Activated T-cell treated with anti-CD3 and anti-CD28 coated beads, Interleukin-2, amount 50 U/mL, for 4 hours (primary cell): ENCODE measurements at regions not wholly inside any gene's neighbourhood (a gene's known extent, or its start where the extent isn't known, plus 50 kb on each side); places are given as distances from the start of the nearest gene placed in this dataset.

Source experiments
- ATAC-seq, 2 donors: fragments of 200-7000 bp; cut with Tn5 transposase; one replicate each; pipeline ENCODE4 v1.10.0; 2021
- DNase-seq: peaks from one replicate; pipeline ENCODE4 v3.0.0-alpha.2; 2020
- H3K27me3 Mint-ChIP-seq: one replicate; pipeline ENCODE4 v1.8.0; 2021; ENCODE audit warnings: low read depth, mixed read lengths
- H3K36me3 Mint-ChIP-seq: one replicate; pipeline ENCODE4 v1.8.0; 2022; ENCODE audit warnings: mixed read lengths; ENCODE audit not compliant: insufficient read depth
- H3K4me1 Mint-ChIP-seq: one replicate; pipeline ENCODE4 v1.8.0; 2021; ENCODE audit warnings: low read depth, mixed read lengths
- H3K4me3 Mint-ChIP-seq: one replicate; pipeline ENCODE4 v1.8.0; 2021; ENCODE audit warnings: mild to moderate bottlenecking, moderate library complexity, mixed read lengths
- H3K9me3 Mint-ChIP-seq: one replicate; pipeline ENCODE4 v1.8.0; 2021; ENCODE audit warnings: mixed read lengths

GRCh38 chr15:31254431-31255175 is 72.0 kb upstream of the KLF13 start:
- no peak for DNase-seq
- H3K4me1 Mint-ChIP-seq, result peaks cover 32% of the 10 kb centered on the region
- no peak for ATAC-seq
- H3K36me3 Mint-ChIP-seq, result no peaks in the 10 kb centered on the region
- H3K27me3 Mint-ChIP-seq, result no peaks in the 10 kb centered on the region
- no peaks in the 10 kb centered on the region for H3K9me3 Mint-ChIP-seq
- no peak overlapping the region for H3K4me3 Mint-ChIP-seq

GRCh38 chr15:31255176-31255510 is 71.5 kb upstream of the KLF13 start:
- DNase-seq (no peak), ATAC-seq (no peak)
- no peaks in the 10 kb centered on the region for H3K27me3 Mint-ChIP-seq
- no peaks in the 10 kb centered on the region for H3K36me3 Mint-ChIP-seq
- H3K4me1 Mint-ChIP-seq, result peaks cover 33% of the 10 kb centered on the region
- no peaks in the 10 kb centered on the region for H3K9me3 Mint-ChIP-seq
- no peak overlapping the region for H3K4me3 Mint-ChIP-seq

- DNase-seq (no peak), ATAC-seq (no peak)
- H3K36me3 Mint-ChIP-seq, result no peaks in the 10 kb centered on the region
- no peaks in the 10 kb centered on the region for H3K9me3 Mint-ChIP-seq
- H3K4me1 Mint-ChIP-seq, result peaks cover 35% of the 10 kb centered on the region
- no peaks in the 10 kb centered on the region for H3K27me3 Mint-ChIP-seq
- no peak overlapping the region for H3K4me3 Mint-ChIP-seq
Measured at GRCh38 chr15:31255732-31256377, 70.8 kb upstream of the KLF13 start.

- Mint-ChIP-seq H3K36me3 (no peaks in the 10 kb centered on the region), H3K4me1 (peaks cover 39% of the 10 kb centered on the region), H3K9me3 (no peaks in the 10 kb centered on the region), H3K4me3 (no peak overlapping the region), H3K27me3 (no peaks in the 10 kb centered on the region)
- ATAC-seq, result peak; percentile 21 to 30
- DNase-seq, result no peak
Measured at GRCh38 chr15:31256378-31257265, 70.0 kb upstream of the KLF13 start.

DNA sequence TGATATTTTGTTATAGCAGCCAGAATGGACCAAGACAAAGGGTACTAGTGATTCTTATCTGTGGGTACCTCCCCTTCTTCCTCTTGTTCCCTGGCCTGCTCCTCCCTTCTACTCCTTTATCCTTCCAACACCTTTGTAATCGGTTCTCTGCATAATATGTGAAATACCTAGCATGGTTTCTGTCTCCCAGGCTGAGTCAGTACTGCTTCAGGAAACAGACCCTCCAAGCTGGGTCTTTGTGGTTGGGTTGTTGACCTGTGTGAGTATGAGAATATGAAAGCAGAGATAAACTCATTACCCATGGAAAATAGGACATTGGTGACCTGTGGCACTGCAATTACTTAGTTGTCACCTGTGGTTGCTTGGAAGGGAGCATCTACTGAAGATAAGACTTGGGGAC is 69.3 kb upstream of the KLF13 start:
- Mint-ChIP-seq H3K4me1 (peaks cover 46% of the 10 kb centered on the region), H3K36me3 (no peaks in the 10 kb centered on the region), H3K4me3 (no peak overlapping the region), H3K9me3 (no peaks in the 10 kb centered on the region), H3K27me3 (no peaks in the 10 kb centered on the region)
- no peak for ATAC-seq
- no peak for DNase-seq

DNA sequence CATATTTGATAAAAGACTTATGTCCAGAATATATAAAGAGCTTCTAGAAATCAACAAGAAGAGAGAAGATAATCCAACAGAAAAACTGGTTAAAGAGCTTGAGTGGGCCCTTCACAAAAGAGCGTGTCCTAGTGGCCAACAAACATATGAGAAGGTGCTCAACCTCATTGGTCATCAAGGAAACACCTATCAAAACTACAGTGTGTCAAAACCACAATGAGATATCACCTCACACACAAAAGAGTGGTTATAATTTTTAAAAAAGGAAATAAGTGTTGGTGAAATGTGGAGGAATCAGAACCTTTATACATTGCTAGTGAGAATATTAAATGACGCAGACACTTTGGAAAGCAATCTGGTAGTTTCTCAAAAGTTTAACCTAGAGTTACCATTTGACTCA is 68.4 kb upstream of the KLF13 start:
- no peak for ATAC-seq
- peaks cover 56% of the 10 kb centered on the region for H3K4me1 Mint-ChIP-seq
- DNase-seq, result no peak
- H3K36me3 Mint-ChIP-seq, result no peaks in the 10 kb centered on the region
- H3K4me3 Mint-ChIP-seq, result no peak overlapping the region
- no peaks in the 10 kb centered on the region for H3K27me3 Mint-ChIP-seq
- no peaks in the 10 kb centered on the region for H3K9me3 Mint-ChIP-seq

DNA sequence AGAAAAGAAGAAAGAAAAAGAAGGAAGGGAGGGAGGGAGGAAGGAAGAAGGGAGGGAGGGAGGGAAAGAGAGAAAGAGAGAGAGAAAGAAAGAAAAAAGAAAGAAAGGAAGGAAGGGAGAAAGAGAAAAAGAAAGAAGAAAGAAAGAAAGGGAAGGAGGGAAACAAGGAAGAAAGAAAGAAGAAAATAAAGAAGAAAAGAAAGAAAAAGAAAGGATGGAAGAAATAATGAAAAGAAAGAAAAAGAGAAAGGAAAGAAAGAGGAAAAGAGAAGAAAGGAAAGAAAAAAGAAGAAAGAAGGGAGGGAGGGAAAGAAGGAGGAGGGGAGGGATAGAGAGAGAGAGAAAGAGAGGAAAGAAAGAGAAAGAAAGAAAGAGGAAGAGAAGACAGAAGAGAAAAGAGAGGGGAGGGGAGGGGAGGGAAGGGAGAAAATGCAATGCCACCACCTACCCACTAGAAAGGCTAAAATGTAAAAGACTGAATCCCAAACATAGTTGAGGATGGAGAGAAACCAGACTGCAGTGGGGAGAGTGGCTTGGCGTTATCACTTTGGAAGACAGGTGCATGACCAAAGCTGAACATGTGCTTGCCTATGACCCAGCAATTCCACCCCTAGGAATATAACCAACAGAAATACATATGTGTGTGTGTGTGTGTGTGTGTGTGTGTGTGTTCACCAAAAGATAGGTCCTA is 66.9 kb upstream of the KLF13 start:
- DNase-seq, result no peak
- Mint-ChIP-seq H3K9me3 (no peaks in the 10 kb centered on the region), H3K27me3 (no peaks in the 10 kb centered on the region), H3K4me1 (peaks cover 68% of the 10 kb centered on the region), H3K4me3 (no peak overlapping the region), H3K36me3 (no peaks in the 10 kb centered on the region)
- no peak for ATAC-seq

DNA sequence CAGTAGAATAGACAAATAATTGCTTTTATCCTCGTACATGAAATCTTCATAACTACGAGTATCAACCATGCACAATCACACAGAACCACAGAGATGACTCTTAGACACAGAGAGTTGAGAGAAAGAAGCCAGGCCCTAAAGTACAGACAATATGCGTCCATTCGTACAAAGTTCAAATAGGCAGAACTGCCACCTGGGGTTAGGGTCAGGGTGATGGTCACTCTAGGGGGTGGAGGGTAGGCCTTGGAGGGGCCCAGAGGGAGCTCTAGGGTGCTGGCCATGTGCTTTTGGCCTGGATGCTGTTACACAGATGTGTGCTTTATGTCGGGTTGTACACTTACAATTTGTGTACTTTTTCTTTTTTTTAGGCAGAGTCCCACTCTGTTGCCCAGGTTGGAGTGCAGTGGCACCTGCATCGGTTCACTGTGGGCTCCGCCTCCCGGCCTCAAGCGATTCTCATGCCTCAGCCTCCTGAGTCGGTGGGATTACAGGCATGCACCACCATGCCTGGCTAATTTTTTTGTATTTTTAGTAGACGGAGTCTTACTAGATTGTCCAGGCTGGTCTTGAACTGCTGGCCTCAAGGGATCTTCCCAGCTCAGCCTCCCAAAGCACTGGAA is 65.9 kb upstream of the KLF13 start:
- DNase-seq (no peak), ATAC-seq (no peak)
- no peaks in the 10 kb centered on the region for H3K36me3 Mint-ChIP-seq
- H3K9me3 Mint-ChIP-seq, result no peaks in the 10 kb centered on the region
- H3K27me3 Mint-ChIP-seq, result no peaks in the 10 kb centered on the region
- no peak overlapping the region for H3K4me3 Mint-ChIP-seq
- H3K4me1 Mint-ChIP-seq, result peaks cover 72% of the 10 kb centered on the region

DNA sequence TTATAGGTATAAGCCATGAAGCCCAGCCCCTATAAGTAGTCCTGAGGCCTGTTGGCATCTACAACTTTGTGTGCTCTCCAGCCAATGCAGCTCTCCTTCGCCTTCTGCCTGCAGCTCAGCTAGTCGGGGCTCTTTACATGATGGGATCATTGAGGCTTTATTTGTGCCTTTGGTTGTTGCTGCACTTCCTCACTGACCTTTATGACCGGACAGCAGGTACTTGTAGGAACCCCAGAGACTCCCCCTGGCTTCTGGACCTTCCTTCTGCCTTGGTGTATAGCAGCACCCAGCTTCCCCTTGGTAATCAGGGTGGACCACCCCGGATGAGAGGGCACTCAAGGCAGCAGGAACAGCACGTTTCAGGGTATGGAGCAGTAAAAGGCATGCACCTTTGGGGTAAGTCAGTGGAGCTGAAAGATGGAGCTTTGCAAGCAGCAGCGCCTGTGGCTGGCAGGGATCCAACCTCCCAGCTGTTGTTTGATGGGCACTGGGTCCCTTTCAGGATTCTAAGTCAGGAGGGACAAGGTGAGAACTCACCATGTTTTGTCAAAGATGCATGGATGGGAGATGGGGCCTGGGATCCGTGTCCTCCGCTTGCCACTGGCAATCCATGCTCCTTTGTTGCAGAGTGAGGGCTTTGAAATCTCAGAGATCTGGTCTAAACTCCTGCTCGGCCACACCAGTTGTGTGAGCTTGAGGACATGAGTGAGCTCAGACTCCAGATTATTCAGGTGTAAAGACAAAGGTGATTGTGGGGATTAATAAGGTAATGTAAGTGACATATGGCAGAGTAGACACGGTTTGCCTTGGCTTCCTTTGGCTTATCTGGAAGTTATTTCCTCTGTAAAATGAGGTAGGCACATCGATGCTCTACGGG is 65.1 kb upstream of the KLF13 start:
- DNase-seq, result no peak

GRCh38 chr15:31262143-31262530 is 64.5 kb upstream of the KLF13 start:
- no peaks in the 10 kb centered on the region for H3K36me3 Mint-ChIP-seq
- H3K4me3 Mint-ChIP-seq, result no peak overlapping the region
- H3K4me1 Mint-ChIP-seq, result peaks cover 81% of the 10 kb centered on the region
- DNase-seq (no peak), ATAC-seq (no peak)
- no peaks in the 10 kb centered on the region for H3K27me3 Mint-ChIP-seq
- no peaks in the 10 kb centered on the region for H3K9me3 Mint-ChIP-seq

More for the DNA sequence above, 65.1 kb upstream of the KLF13 start:
- no peak for ATAC-seq
- no peaks in the 10 kb centered on the region for H3K27me3 Mint-ChIP-seq
- H3K36me3 Mint-ChIP-seq, result no peaks in the 10 kb centered on the region
- H3K4me3 Mint-ChIP-seq, result no peak overlapping the region
- H3K4me1 Mint-ChIP-seq, result peaks cover 79% of the 10 kb centered on the region
- no peaks in the 10 kb centered on the region for H3K9me3 Mint-ChIP-seq

DNA sequence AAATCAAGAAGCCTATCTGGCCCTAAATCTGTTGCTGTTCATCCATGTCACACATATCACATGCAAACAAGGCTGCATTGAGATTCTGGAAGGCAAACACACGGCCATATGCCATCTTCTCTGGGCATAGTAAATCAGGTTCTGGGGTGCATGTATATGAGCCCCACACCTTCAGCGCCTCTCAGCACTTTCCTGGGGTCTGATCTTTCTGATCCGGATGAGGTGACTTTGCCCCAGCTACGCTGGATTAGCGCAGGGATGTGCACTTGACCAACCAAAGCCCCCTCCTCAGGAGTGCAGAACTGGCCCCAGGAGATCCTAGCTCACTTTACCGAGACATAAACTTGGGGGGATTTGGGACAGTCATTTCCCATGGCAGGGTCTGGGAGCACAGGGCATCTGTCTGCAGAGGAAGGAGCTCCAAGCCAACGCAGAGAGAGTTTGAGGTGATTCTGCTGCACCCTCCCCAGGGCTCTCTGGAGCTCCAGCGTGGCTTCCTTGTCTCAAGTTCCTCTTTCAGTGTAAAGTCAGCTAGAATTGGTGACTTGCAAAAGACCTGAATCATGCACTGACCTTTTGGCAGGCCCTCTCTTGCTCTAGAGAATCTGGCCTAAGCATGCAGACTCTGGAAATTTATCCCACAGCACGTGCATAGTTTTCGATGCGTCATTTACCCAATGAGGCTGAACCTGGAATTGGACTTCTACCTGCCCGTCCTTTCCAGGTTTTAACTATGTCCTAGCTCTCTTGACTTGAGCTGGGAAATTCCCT is 63.5 kb upstream of the KLF13 start:
- no peaks in the 10 kb centered on the region for H3K27me3 Mint-ChIP-seq
- H3K4me1 Mint-ChIP-seq, result peaks cover 84% of the 10 kb centered on the region
- no peak overlapping the region for H3K4me3 Mint-ChIP-seq
- H3K9me3 Mint-ChIP-seq, result no peaks in the 10 kb centered on the region
- H3K36me3 Mint-ChIP-seq, result no peaks in the 10 kb centered on the region
- ATAC-seq (no peak), DNase-seq (no peak)

DNA sequence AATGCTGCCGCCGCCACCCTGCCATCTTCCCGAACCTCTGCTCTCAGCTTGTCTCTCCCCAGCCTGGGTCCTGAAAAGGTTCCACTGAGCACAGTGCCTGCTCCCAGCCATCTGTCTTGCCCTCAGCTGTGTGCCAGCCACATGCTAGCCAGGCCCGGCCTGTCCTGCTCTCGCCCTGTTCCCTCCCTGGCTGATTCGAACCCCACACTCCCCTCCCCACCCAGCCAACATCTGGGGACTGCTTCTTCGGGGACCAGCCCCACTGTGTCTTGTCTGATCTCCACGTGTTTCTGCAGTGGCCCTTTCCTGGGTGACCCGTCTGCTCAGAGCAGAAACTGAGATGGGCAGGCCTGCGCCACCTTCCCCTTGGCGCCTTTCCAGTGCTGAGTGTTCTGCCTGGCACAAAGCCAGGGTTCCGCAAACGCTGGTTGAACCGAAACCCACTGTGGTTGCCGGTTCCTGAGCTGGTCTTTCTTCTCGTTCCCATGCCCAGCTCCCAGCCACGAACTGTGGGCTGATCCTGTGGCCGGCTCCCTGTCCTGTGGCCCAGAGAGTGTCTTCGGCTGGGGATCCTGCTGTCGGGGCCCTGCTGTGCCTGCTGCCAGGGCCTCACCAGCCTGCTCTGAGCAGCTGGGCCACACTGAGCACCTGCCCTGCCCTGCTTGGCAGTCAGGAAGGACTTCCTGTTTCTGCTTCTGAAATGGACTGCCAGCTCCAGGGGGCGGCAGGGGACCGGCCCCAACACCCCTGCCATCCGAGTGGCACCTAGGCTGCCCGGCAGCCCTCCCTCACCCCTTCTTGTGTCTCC is 62.7 kb upstream of the KLF13 start:
- Mint-ChIP-seq H3K36me3 (no peaks in the 10 kb centered on the region), H3K9me3 (no peaks in the 10 kb centered on the region), H3K27me3 (no peaks in the 10 kb centered on the region), H3K4me1 (peaks cover 82% of the 10 kb centered on the region), H3K4me3 (peak overlapping the region; percentile 13)
- DNase-seq (peak; percentile 69), ATAC-seq (peak; percentile 42 to 47)
